K562 (cell line): ENCODE measurements at regions not wholly inside any gene's neighbourhood (a gene's known extent, or its start where the extent isn't known, plus 50 kb on each side); places are given as distances from the start of the nearest gene placed in this dataset.

Source experiments
- ARID1B ChIP-seq: fragments of 450-650 bp; IDR thresholded peaks from 2 replicates; pipeline ENCODE4 v1.6.1; 2016; ENCODE audit warnings: antibody characterized with exemption, mild to moderate bottlenecking, inconsistent platforms
- BHLHE40 ChIP-seq: IDR thresholded peaks from 2 replicates; pipeline ENCODE4 v1.6.1; 2011; ENCODE audit warnings: low read length, improper control_type of control experiment
- E2F3 ChIP-seq: fragments of 250-450 bp; sonication (Bioruptor Pico); IDR thresholded peaks from 2 replicates; pipeline ENCODE4 v1.4.0; 2020; ENCODE audit warnings: mild to moderate bottlenecking
- ELF1 ChIP-seq: fragments of 200-800 bp; sonication (Bioruptor generic); IDR thresholded peaks from 2 replicates; pipeline ENCODE4 v1.6.1; 2016; ENCODE audit warnings: missing genetic modification characterization, missing compliant biosample characterization
- LCOR ChIP-seq: sonication (generic); formaldehyde crosslinking; IDR thresholded peaks from 2 replicates; pipeline ENCODE4 v1.8.0; 2022; ENCODE audit warnings: mild to moderate bottlenecking, missing genetic modification reagents
- NFATC3 ChIP-seq: fragments of 450-650 bp; IDR thresholded peaks from 2 replicates; pipeline ENCODE4 v1.6.1; 2017; ENCODE audit warnings: mild to moderate bottlenecking
- NR2C2 ChIP-seq, 2 experiments: fragments of 200-800 bp in 1 of 2; sonication (Bioruptor generic) in 1 of 2; sonication (generic) in 1 of 2; formaldehyde crosslinking in 1 of 2; IDR thresholded peaks; 2 replicates each; pipeline versions ENCODE4 v1.6.1 to v1.8.0; 2016 to 2022; ENCODE audit warnings: mild to moderate bottlenecking in 1 of 2, missing compliant biosample characterization in 1 of 2, missing genetic modification characterization in 1 of 2, missing genetic modification reagents in 1 of 2
- PTRF ChIP-seq: fragments of 450-650 bp; IDR thresholded peaks from 2 replicates; pipeline ENCODE4 v1.6.1; 2016; ENCODE audit warnings: mild to moderate bottlenecking, missing genetic modification characterization, missing compliant biosample characterization
- RAD21 ChIP-seq, 2 experiments: fragments of 250-450 bp in 1 of 2; fragments of 450-650 bp in 1 of 2; sonication (Bioruptor Pico) in 1 of 2; formaldehyde crosslinking in 1 of 2; IDR thresholded peaks in 1 of 2; conservative IDR thresholded peaks in 1 of 2; 2 replicates each; pipeline versions ENCODE4 v1.4.0 to v1.8.0; 2020 to 2022; ENCODE audit warnings: mild to moderate bottlenecking in 2 of 2, moderate library complexity in 1 of 2
- RFX7 ChIP-seq: fragments of 250-450 bp; sonication (Bioruptor Pico); IDR thresholded peaks from 2 replicates; pipeline ENCODE4 v1.5.1; 2021; ENCODE audit warnings: mild to moderate bottlenecking
- SMARCC2 ChIP-seq: fragments of 450-650 bp; IDR thresholded peaks from 2 replicates; pipeline ENCODE4 v1.6.1; 2017; ENCODE audit warnings: antibody characterized with exemption, moderate library complexity, mild to moderate bottlenecking, low read depth
- TAF15 ChIP-seq: fragments of 200-400 bp; formaldehyde crosslinking; IDR thresholded peaks from 2 replicates; pipeline ENCODE4 v1.6.1; 2017; ENCODE audit warnings: mild to moderate bottlenecking, low read depth, low read length, moderate library complexity
- TRIM28 ChIP-seq: fragments of 450-650 bp; IDR thresholded peaks from 2 replicates; pipeline ENCODE4 v1.6.1; 2017
- ZNF699 ChIP-seq: fragments of 250-450 bp; sonication (Bioruptor Pico); IDR thresholded peaks from 2 replicates; pipeline ENCODE4 v1.8.0; 2021; ENCODE audit warnings: mild to moderate bottlenecking, moderate library complexity; ENCODE audit not compliant: insufficient replicate concordance
- TF ChIP-seq, protein P1 (sequence below), 2 experiments: IDR thresholded peaks; 2 replicates each; pipeline ENCODE4 v1.6.1; 2012; ENCODE audit warnings: improper control_type of control experiment in 2 of 2, low read depth in 2 of 2, low read length in 2 of 2, borderline replicate concordance in 1 of 2
- TF ChIP-seq, protein P2 (sequence below), 2 experiments: IDR thresholded peaks in 1 of 2; conservative IDR thresholded peaks in 1 of 2; 2 replicates each; pipeline ENCODE4 v1.6.1; 2016; ENCODE audit warnings: low read depth in 2 of 2, mild to moderate bottlenecking in 1 of 2, missing compliant biosample characterization in 1 of 2, missing genetic modification characterization in 1 of 2, moderate library complexity in 1 of 2

DNA sequence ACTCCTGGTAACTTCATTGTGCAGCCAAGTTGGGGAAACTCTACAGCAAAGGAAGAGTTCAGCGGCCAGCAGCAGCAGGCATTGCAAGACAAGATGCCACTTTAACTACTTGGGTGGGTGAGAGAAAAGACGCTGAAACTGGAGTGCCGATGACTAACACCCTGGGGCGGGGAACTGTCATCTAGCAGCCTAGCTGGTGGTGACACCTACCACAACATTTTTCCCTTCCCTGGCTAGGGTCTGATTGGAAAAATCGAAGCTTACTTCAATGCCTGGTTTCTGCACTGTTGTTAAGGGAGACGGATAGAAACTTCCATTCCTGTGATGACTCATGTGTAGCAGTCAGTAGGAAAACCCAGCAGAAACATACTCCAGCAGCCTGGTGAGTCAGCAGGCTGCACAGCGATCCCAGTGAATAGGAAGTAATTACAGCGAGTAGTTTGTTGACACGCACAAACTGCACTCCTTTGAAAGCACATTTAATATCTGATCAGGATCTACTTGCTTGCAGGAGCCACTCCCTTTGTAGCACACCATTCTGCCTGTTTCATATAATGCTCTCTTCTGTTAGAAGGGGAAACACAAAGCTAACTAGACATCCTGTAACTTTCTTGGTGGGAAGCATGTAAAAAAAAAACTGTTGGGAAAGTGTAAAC, 62.1 kb upstream of the MAPRE2 start (continued):
- TF ChIP-seq, protein P1, sequence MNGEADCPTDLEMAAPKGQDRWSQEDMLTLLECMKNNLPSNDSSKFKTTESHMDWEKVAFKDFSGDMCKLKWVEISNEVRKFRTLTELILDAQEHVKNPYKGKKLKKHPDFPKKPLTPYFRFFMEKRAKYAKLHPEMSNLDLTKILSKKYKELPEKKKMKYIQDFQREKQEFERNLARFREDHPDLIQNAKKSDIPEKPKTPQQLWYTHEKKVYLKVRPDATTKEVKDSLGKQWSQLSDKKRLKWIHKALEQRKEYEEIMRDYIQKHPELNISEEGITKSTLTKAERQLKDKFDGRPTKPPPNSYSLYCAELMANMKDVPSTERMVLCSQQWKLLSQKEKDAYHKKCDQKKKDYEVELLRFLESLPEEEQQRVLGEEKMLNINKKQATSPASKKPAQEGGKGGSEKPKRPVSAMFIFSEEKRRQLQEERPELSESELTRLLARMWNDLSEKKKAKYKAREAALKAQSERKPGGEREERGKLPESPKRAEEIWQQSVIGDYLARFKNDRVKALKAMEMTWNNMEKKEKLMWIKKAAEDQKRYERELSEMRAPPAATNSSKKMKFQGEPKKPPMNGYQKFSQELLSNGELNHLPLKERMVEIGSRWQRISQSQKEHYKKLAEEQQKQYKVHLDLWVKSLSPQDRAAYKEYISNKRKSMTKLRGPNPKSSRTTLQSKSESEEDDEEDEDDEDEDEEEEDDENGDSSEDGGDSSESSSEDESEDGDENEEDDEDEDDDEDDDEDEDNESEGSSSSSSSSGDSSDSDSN (IDR thresholded peaks at IDR 0.05; ENCODE audit: borderline replicate concordance in 1 of 2, low read depth in 2 of 2, low read length in 2 of 2), result 0 out of 4 replicates have a peak, but pooled peaks of 1 of the 2 experiments have one; percentile 31
- TF ChIP-seq RAD21 (CRISPR knock-in tag; conservative IDR thresholded peaks at IDR 0.05 in 1 of 2, IDR thresholded peaks at IDR 0.05 in 1 of 2), result no peak; a peak in 1 of 4 replicates
- TF ChIP-seq ELF1 (tag), result peak; percentile 73
- no peak for TF ChIP-seq NFATC3
- no peak for TF ChIP-seq PTRF (tag)
- TF ChIP-seq, protein P2, sequence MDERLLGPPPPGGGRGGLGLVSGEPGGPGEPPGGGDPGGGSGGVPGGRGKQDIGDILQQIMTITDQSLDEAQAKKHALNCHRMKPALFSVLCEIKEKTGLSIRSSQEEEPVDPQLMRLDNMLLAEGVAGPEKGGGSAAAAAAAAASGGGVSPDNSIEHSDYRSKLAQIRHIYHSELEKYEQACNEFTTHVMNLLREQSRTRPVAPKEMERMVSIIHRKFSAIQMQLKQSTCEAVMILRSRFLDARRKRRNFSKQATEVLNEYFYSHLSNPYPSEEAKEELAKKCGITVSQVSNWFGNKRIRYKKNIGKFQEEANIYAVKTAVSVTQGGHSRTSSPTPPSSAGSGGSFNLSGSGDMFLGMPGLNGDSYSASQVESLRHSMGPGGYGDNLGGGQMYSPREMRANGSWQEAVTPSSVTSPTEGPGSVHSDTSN (CRISPR knock-in tag; IDR thresholded peaks at IDR 0.05; ENCODE audit: low read depth), result no peak
- TF ChIP-seq, protein P2 (tag; conservative IDR thresholded peaks at IDR 0.05; ENCODE audit: low read depth), result 0 out of 2 replicates have a peak, but pooled peaks have one; percentile 28
- TF ChIP-seq BHLHE40, result peak; percentile 75
- TF ChIP-seq ARID1B, result peak; percentile 89
- TF ChIP-seq TRIM28, result peak; percentile 93
- TF ChIP-seq TAF15, result no peak
- TF ChIP-seq RFX7, result no peak
- no peak for TF ChIP-seq NR2C2 (CRISPR knock-in tag; IDR thresholded peaks at IDR 0.05)
- peak; percentile 17; the same call in 1 of the 2 replicates for TF ChIP-seq NR2C2 (tag; IDR thresholded peaks at IDR 0.05)
- peak; percentile 77 for TF ChIP-seq SMARCC2
- TF ChIP-seq LCOR, result 0 out of 2 replicates have a peak, but pooled peaks have one; percentile 37
- no peak for TF ChIP-seq E2F3
- TF ChIP-seq ZNF699 (CRISPR knock-in tag), result no peak
